Endothelial cell of hepatic sinusoid (primary cell): ENCODE measurements at regions not wholly inside any gene's neighbourhood (a gene's known extent, or its start where the extent isn't known, plus 50 kb on each side); places are given as distances from the start of the nearest gene placed in this dataset.

Source experiments
- in situ Hi-C: cut with HindIII; loops from 2 replicates; pipeline ENCODE4 v1.10.0; 2017; ENCODE audit warnings: low sequenced_read_pairs

DNA sequence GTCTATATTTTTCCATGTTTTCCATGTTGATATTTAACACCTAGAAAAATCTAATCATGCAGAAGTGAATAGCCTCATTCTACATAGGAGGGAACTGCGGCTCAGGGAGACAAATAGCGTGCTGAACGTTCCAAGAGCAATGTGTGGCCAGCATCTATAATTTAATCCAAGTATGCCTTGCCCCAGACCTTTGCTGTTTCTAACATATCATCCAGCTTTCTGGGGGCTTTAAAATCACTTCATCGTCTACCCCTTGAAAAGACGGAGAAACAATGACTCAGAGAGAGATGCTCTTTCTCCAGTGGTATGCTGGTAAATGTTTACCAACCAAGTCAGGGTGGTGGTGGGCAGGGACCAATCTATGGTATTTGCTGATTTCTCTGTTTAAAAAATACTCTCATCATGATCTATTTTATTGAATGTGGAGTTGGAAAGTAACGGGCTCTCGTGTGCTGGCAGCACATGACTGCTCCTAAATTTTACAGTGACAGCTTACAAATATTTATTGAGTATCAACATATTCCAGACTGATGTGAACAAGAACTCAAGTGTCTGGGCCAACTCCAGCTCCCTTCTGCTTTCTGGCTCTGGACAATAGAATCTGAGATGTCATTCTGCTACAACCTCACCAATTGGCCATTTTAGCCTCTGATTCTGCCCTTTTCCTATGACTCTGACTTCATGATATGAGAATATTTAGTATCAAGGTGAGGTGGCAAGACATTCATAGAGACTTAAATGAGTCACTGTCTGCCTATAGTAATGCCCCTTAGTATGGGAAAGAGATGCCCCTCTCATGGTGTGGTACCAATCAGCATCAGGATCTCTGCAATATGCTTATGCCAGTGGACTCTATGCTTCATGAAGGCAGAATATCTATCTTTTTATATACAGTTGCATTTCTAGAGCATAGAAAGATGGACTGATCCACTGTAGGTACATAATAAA is 407.4 kb upstream of the TNC start:
- in situ Hi-C loops = no loop called here

DNA sequence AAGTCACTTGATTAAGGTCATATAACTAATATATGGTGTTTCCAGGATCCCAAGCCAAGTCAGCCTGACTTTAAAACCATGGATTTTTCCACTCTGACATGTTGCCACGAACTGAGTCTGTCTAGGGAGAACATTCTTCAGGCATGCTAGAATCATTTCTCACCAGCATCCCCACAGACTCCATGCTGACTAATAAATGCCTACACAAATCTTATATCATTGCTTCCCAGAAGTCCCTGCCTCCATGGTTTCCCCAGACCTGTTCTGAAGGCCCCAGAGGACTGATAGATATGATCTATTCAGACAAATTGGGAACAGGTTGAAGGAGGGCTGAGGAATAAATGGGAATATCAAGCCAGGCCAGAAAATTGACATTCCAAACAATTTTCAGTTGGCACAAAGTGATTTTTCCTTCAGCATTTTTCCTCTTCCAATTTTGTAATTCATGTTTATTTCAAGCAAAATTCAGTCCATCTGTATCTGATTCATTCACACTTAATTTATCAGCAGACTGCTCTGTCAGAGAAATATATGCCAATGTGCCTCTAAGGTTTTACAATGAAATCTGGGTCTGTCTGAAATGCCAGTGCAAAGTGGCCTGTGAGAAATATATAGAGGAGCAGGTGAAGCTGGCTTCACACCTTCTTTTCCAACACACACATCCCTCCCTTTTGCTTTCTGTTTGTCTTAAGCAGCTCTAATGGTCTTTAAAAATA is 413.6 kb upstream of the TNC start:
- in situ Hi-C loops = no loop called here

GRCh38 chr9:115533511-115533910 is 415.6 kb upstream of the TNC start:
- in situ Hi-C loops = no loop called here

- in situ Hi-C loops = no loop called here
Measured at GRCh38 chr9:115540091-115540490, 422.1 kb upstream of the TNC start.

DNA sequence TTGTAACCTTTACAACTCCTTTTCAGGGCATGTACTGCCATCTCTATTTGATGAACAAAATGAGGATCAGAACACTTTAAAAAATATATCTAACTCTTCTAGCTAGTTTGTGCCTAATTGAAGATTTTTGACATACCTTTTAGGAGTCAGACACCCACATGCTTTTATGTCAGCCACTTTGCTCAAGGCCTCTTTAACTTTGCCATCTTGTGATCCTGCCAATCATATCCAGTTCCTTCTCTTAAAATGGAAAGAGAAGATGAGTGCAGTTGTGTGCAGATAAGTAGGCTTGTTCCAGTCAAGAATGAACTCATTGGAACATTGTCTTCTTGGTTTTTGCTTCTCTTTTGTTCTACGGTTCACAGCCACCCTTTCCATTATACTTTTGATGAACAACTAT is 425.6 kb upstream of the TNC start:
- in situ Hi-C loops = no loop called here

GRCh38 chr9:115548609-115549260 is 430.8 kb upstream of the TNC start:
- in situ Hi-C loops = no loop called here

DNA sequence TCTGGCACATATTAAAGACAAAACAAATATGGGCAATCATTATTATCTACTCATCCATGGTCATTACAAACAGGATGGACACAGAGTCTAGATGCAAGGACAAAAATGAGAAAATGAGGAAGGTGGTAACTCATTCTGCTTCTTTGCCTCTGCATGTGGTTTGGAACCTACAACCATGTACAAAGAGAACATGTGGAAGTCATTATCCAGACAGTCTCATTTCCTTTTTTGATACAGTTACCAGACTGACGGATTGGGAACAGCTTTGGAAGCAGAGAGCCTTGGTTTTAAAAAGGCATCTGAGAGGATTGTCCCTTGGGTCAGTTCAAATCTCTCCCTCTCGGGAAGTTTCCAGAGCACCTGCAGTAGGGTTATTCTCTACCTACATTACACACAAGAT is 433.4 kb upstream of the TNC start:
- in situ Hi-C loops = no loop called here

DNA sequence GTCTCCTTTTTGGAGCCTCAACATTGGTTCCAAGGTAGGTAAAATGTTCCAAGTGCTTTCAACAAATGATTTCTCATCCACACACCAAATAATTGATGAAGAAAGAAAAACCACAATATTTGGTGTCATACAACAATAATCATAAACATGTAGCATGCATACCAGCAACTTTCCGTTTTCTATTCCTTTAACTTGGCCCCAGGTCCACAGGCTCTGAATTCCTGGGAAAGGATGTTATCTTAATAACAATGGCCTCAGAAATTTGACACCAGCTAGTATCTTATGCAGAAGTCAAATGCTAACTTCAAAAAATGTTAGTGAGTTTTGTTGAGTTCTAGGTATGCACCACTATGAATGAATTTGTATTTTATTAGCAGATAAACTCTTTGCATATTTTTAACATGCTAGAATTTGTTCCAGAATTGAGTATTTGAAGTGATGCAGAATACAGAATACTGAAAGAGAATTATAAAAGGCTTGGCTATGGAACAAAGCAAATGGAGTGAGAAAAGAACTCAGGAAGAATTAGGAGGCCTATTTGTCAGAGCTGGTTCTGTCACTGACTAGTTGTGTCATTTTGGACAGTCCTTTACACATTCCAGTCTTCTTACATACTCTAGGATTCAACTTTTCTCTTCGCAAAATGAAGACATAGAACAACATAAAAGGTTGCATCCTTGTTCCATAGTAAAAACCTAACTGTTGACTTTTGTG is 435.3 kb upstream of the TNC start:
- in situ Hi-C loops = no loop called here

DNA sequence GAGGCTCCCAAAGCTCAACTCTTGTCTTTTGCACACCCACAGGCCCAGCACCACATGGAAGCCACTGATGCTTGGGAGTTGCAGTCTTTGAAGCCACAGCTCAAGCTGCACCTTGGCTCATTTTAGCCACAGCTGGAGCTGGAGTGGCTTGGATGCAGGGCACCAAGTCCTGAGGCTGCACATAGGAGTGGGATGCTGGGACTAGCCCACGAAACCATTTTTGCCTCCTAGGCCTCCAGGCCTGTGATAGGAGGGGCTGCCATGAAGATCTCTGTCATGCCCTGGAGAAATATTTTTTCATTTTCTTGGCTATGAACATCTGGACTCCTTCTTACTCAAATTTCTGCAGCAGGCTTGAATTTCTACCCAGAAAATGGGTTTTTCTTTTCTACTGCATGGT is 438.5 kb upstream of the TNC start:
- in situ Hi-C loops = no loop called here

DNA sequence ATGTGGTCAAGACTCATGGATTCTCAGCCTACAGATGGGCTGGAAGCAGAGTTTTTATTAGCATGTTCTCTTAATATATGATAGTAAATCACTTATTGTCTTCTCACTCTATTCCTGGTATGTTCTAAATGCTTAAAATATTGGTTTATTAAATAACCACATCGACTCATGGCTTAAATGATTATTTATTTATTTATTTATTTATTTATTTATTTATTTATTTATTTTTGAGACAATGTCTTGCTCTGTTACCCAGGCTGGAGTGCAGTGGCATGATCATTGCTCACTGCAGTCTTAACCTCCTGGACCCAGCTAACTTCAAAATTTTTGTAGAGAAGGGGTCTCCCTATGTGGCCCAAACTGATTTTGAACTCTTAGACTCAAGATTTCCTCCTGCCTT is 457.2 kb upstream of the TNC start:
- in situ Hi-C loops = loop anchor here (25.0 kb wide), 2 partner anchors 312 to 1087 kb away; no protein-coding TSS in a partner anchor

- in situ Hi-C loops = loop anchor here (25.0 kb wide), 2 partner anchors 302 to 1077 kb away; no protein-coding TSS in a partner anchor
Measured at GRCh38 chr9:115585458-115585857, 467.5 kb upstream of the TNC start.

- in situ Hi-C loops = loop anchor here (25.0 kb wide), 2 partner anchors 300 to 1075 kb away; no protein-coding TSS in a partner anchor
Measured at GRCh38 chr9:115587310-115587709, 469.4 kb upstream of the TNC start.

DNA sequence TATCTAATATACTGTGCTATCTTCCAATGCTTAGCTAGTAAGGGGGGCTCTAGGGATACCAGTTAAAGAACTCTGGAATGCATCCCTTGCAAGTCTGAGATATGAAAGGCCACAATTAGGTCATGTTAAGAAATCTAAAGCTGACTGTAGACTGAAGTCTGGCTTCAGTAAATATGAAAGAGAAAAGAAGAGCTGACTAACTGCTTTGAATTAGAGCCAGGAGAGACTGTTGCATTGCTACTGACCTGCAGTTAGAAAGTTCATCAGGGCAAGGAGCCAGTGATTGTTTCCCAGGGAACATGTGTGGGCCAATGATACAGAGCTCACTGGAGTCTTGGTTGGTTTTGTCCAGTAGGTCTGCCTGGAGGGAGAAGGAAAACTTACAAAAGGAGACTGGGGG is 472.1 kb upstream of the TNC start:
- in situ Hi-C loops = loop anchor here (5.0 to 25.0 kb wide), 3 partner anchors 297 to 1072 kb away; no protein-coding TSS in a partner anchor

DNA sequence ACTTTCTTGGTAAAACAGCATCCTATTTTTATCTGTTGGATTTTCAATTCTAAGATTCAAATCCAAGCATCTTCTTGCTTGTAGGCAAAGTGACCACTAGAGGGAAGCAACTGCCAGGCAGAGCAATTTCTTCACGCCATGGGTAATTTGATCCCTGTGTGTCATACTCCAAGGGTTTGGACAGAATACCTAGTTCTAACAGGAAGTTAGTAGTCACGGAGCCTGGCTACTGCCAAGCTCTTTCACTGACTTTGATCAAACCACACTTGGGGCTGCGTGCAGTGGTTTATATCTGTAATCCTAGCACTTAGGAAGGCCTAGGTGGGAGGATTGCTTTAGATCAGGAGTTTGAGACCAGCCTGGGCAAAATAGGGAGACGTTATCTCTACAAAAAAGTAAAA is 473.6 kb upstream of the TNC start:
- in situ Hi-C loops = loop anchor here (5.0 to 25.0 kb wide), 3 partner anchors 296 to 1071 kb away; no protein-coding TSS in a partner anchor

DNA sequence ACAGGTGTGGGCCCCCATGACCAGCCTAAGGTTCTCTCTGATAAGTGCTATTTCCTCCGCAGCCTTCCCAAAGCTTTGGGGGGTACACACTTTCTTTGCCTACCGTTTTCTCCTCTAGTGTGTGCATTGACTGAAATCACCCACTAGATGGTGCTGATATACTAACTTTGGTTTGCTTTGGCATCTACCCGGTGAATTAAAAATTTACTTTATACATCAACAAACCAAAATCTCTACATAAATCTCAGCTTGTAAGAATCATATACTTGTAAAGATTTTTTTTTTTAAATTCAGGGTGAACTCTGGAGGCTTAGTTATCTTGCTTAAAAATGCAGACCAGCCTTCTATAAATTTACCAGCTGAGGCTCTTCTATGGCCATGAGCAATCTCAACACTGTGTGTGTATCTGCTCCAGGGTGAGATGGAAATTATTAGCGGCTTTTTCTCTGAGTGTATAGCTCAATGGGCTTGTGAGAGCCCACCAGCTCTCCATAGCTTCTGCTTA is 475.7 kb upstream of the TNC start:
- in situ Hi-C loops = loop anchor here (5.0 to 25.0 kb wide), 3 partner anchors 294 to 1069 kb away; no protein-coding TSS in a partner anchor

- in situ Hi-C loops = loop anchor here (5.0 to 25.0 kb wide), 3 partner anchors 293 to 1068 kb away; no protein-coding TSS in a partner anchor
Measured at GRCh38 chr9:115594557-115594956, 476.6 kb upstream of the TNC start.

DNA sequence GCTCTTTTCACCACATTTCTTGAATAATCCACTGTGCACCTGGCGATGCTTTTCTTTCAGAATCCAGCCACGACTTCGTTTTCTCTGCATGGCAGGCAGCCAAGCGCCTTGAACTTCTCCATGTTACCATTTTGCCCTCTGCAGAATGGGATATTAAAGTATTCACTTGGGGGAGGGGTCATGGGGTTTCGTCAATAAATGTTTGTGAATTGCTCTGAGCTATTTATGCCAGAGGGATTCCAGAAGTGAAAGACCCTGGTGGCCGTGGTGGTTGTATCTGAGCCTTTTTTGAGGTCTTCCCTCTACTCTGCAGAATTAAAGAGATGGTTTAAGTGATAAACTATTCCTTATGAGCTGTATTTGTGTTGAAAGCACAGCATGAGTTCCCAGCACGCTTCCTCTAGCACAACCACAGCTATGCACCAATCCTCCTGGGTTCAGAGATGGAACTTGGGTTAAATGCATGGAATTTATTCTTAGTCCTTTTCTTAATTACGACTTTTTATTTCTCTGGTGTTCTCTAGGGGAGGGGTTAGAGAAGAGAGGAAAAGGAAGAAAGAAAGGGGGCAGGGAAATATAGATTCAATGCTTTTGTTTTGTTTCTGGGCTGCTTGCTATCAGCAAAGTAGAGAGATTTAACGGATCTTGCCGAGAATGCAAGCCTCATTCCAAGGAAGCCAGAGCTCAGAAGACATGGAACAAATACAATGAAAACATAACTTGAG is 478.2 kb upstream of the TNC start:
- in situ Hi-C loops = loop anchor here (25.0 kb wide), 2 partner anchors 291 to 1066 kb away; no protein-coding TSS in a partner anchor

GRCh38 chr9:115596746-115597080 is 478.8 kb upstream of the TNC start:
- in situ Hi-C loops = loop anchor here (25.0 kb wide), 2 partner anchors 291 to 1066 kb away; no protein-coding TSS in a partner anchor

DNA sequence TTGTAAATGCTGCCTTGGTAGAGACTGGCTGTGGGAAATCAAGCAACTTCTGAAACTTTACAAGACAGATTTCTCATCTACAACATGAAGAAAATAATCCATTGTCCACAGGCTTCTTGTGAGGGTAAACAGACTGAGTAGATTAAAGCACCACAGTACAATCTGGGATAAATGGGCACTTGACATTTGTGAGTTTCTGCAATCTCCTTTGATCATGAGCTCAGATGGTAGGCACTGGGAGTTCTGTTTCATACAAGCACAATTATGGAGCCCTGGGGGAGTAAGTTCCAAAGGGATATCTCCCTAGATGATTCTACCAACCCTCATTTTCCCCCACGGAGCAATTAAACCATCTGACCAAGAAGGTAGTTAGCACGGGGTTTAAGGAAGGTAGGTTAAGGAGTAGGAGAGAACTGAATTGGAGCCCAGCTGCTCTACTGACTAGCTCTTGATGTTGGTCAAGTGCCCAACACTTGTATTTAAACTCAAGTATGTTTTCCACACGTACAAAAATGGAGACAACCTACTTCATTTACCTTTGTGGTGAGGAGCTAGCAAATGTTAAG is 479.5 kb upstream of the TNC start:
- in situ Hi-C loops = loop anchor here (25.0 kb wide), 2 partner anchors 290 to 1065 kb away; no protein-coding TSS in a partner anchor
